Suprapubic skin (tissue), 4 donors: ENCODE measurements at regions not wholly inside any gene's neighbourhood (a gene's known extent, or its start where the extent isn't known, plus 50 kb on each side); places are given as distances from the start of the nearest gene placed in this dataset.

ENCODE experiments used
- DNase-seq, 2 donors: peaks; one replicate each; pipeline ENCODE4 v3.0.0-alpha.2; 2019; ENCODE audit warnings: low spot score in 2 of 2
- H3K27ac ChIP-seq: fragments of 200-600 bp; sonication (generic); one replicate; pipeline ENCODE4 v1.5.1; 2019
- H3K27me3 ChIP-seq: fragments of 200-600 bp; sonication (generic); one replicate; pipeline ENCODE4 v1.5.1; 2019
- H3K36me3 ChIP-seq: fragments of 200-600 bp; sonication (generic); one replicate; pipeline ENCODE4 v1.5.1; 2019
- H3K4me1 ChIP-seq: fragments of 200-600 bp; sonication (generic); one replicate; pipeline ENCODE4 v1.5.1; 2019
- H3K4me3 ChIP-seq: fragments of 200-600 bp; sonication (generic); one replicate; pipeline ENCODE4 v1.5.1; 2019; ENCODE audit warnings: mild to moderate bottlenecking
- H3K9me3 ChIP-seq: fragments of 200-600 bp; sonication (generic); one replicate; pipeline ENCODE4 v1.5.1; 2019
- CTCF ChIP-seq, 2 donors: fragments of 200-600 bp in 1 of 2; fragments of 450-650 bp in 1 of 2; sonication (generic) in 1 of 2; IDR thresholded peaks; one replicate each; pipeline ENCODE4 v1.5.1; 2016 to 2019; ENCODE audit warnings: antibody characterized with exemption in 2 of 2, mild to moderate bottlenecking in 1 of 2, moderate library complexity in 1 of 2
- EP300 ChIP-seq: sonication (generic); formaldehyde crosslinking; IDR thresholded peaks from one replicate; pipeline ENCODE4 v1.6.1; 2017; ENCODE audit warnings: antibody characterized with exemption
- POLR2A ChIP-seq, 2 donors: fragments of 450-650 bp; IDR thresholded peaks; one replicate each; pipeline ENCODE4 v1.6.1; 2017; ENCODE audit warnings: antibody characterized with exemption in 2 of 2, mild to moderate bottlenecking in 2 of 2, moderate library complexity in 2 of 2
- POLR2AphosphoS5 ChIP-seq, 3 donors: sonication (generic); formaldehyde crosslinking; IDR thresholded peaks; one replicate each; pipeline ENCODE4 v1.6.1; 2017; ENCODE audit warnings: antibody characterized with exemption in 3 of 3
- WGBS: methylation state at CpG from one replicate; pipeline ENCODE4 v1.1.5; 2018; 5-methylcytosine and 5-hydroxymethylcytosine counted together

DNA sequence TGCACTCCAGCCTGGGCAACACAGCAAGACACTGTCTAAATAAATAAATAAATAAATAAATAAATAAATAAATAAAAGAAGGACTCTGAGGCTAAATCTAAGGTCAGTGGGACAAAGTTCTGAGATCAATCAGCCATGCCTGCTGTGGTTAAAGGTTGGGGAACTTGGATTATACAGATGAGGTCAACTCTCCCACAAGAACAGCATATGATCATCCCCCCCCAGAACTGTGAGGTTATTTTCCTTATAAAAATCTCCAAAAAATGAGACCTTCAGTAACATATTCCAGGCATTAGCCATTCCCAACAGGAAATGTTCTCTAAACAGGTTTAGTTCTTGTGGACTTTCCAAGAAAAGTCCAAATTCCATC lies 90.3 kb downstream of the C16orf95 start:
- peaks cover 5% of the 10 kb centered on the region for H3K27me3 ChIP-seq
- TF ChIP-seq EP300 (no peak), POLR2A (IDR thresholded peaks at IDR 0.05) (no peak), POLR2AphosphoS5 (IDR thresholded peaks at IDR 0.05) (no peak), CTCF (IDR thresholded peaks at IDR 0.05) (no peak)
- H3K9me3 ChIP-seq: no peaks in the 10 kb centered on the region
- no peaks in the 10 kb centered on the region for H3K4me1 ChIP-seq
- H3K36me3 ChIP-seq: no peaks in the 10 kb centered on the region
- DNase-seq: no peak
- H3K27ac ChIP-seq: no peak overlapping the region
- no peak overlapping the region for H3K4me3 ChIP-seq

DNA sequence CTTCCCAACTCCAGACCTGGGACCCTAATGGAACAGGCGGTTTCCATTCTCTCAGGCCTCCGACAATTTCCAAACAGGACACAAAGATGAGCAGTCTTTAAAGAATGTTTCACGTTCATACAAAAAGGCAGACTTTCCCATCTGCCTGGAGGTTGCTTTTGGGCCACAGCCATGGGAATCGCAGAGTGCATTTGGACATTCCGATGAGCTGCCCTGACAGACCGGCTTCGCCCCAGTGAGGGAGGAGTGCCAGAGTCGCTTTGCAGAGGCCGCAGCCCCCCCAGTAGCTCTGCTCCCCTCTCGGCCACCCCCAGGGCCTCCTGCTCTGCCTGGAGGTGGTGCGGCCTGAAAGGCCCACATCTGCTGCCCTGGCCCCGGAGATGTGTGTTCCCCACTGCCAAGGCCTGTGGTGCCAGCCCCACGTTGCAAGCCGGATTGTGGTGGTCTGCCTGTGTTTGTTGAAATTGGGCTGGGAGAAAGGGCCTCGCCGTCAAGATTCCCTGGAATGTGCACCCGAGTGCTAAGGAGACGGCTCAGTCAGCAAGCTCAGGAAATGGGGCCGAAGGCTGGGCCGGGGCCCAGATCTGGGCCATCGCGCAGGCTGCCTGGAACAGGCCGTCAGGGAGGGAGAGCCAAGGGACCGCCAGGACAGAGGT lies 89.8 kb downstream of the C16orf95 start:
- 75% methylated on average over 24 of the region's 24 CpGs for WGBS
- Histone ChIP-seq H3K4me3 (no peak overlapping the region), H3K27ac (no peak overlapping the region), H3K27me3 (peaks cover 5% of the 10 kb centered on the region), H3K9me3 (peaks cover 4% of the 10 kb centered on the region), H3K36me3 (no peaks in the 10 kb centered on the region), H3K4me1 (no peaks in the 10 kb centered on the region)
- DNase-seq: no peak
- no peak for TF ChIP-seq POLR2AphosphoS5 (IDR thresholded peaks at IDR 0.05)
- TF ChIP-seq POLR2A (IDR thresholded peaks at IDR 0.05): no peak
- no peak for TF ChIP-seq EP300
- TF ChIP-seq CTCF (IDR thresholded peaks at IDR 0.05): no peak

DNA sequence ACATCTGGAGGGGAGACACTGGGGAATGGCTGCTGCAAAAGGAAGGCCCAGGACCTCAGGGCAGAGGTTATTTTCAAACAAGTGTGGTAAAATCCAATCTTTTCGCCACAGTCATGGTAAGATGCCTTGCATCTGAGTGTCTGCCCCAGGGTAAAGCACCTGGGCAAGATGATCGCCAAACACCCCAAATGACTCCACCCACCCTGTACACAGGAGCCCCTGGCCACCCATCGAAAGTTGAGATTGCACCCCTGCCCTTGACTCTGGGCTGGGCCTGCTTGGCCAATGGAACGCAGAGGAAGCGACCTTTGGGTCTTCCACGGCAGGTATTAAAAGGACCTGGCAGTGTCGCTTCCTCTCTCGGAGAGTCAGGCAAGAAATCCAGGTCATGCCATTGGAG lies 88.8 kb downstream of the C16orf95 start:
- H3K4me3 ChIP-seq: no peak overlapping the region
- TF ChIP-seq POLR2A (IDR thresholded peaks at IDR 0.05) (no peak), CTCF (IDR thresholded peaks at IDR 0.05) (no peak), EP300 (no peak), POLR2AphosphoS5 (IDR thresholded peaks at IDR 0.05) (no peak)
- H3K4me1 ChIP-seq: no peaks in the 10 kb centered on the region
- H3K36me3 ChIP-seq: no peaks in the 10 kb centered on the region
- 98% methylated on average over 7 of the region's 8 CpGs for WGBS
- H3K27ac ChIP-seq: no peak overlapping the region
- peaks cover 4% of the 10 kb centered on the region for H3K9me3 ChIP-seq
- DNase-seq: no peak
- peaks cover 5% of the 10 kb centered on the region for H3K27me3 ChIP-seq

GRCh38 chr16:87229230-87230188 lies 87.7 kb downstream of the C16orf95 start:
- no peaks in the 10 kb centered on the region for H3K4me1 ChIP-seq
- DNase-seq: no peak
- H3K27ac ChIP-seq: no peak overlapping the region
- H3K27me3 ChIP-seq: no peaks in the 10 kb centered on the region
- WGBS: 88% methylated on average over 18 of the region's 18 CpGs
- peaks cover 4% of the 10 kb centered on the region for H3K9me3 ChIP-seq
- H3K36me3 ChIP-seq: no peaks in the 10 kb centered on the region
- H3K4me3 ChIP-seq: no peak overlapping the region
- TF ChIP-seq POLR2A (IDR thresholded peaks at IDR 0.05): no peak
- TF ChIP-seq EP300: no peak
- no peak for TF ChIP-seq CTCF (IDR thresholded peaks at IDR 0.05)
- no peak for TF ChIP-seq POLR2AphosphoS5 (IDR thresholded peaks at IDR 0.05)

GRCh38 chr16:87230571-87230970 lies 86.6 kb downstream of the C16orf95 start:
- Histone ChIP-seq H3K9me3 (peaks cover 4% of the 10 kb centered on the region), H3K36me3 (no peaks in the 10 kb centered on the region), H3K4me3 (no peak overlapping the region), H3K4me1 (no peaks in the 10 kb centered on the region), H3K27ac (no peak overlapping the region), H3K27me3 (peaks cover 3% of the 10 kb centered on the region)
- TF ChIP-seq POLR2A (IDR thresholded peaks at IDR 0.05) (no peak), POLR2AphosphoS5 (IDR thresholded peaks at IDR 0.05) (no peak)
- DNase-seq: no peak
- WGBS: 73% methylated on average over 4 of the region's 4 CpGs
